ENCODE measurements at regions not wholly inside any gene's neighbourhood (a gene's known extent, or its start where the extent isn't known, plus 50 kb on each side); places are given as distances from the start of the nearest gene placed in this dataset.
"Not testable (repeated sequence)": the region's sequence is repeated elsewhere in the genome, so short reads cannot be mapped to it uniquely, and the experiment has no call there.

DNA sequence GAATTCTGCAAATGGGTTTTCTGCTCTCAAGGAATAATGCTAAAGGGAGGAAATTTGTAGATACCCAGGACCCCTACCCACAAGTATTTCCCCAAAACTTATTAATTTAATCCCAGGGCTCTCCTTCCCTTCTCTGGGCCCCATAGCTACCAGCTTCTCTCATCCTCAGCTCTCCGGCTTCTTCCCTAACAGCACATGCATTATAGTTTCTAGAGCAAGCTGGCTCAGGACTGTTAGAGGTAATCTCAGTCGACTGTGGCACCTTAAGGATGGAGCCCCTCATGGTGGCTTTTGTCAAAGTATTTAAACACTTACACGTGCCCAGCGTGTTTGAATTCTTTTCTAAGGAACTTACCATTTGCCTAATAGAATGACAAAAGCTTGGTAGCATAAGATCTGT lies 252.5 kb upstream of the GAS1 start:
- no peak for DNase-seq (ENCODE audit: low spot score)

DNA sequence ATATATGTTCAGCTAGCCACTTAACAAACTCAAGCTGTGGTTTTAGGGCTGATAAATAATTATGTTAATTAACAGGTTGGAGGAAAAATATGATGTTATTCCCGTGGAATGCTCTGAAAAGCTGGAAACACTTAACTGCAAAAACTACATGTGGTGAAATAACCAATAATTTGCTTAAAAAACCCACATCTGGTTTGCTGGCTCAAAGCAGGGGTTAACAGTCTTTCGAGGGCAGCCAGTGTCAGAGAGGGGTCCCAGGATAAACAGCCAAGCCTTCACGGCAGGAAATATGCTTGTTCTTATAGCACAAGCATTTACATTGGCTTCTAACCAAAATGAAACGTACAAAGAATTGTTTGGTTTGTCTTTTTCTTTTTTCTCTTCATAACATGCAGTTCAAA lies 254.0 kb upstream of the GAS1 start:
- DNase-seq (ENCODE audit: low spot score): no peak

DNA sequence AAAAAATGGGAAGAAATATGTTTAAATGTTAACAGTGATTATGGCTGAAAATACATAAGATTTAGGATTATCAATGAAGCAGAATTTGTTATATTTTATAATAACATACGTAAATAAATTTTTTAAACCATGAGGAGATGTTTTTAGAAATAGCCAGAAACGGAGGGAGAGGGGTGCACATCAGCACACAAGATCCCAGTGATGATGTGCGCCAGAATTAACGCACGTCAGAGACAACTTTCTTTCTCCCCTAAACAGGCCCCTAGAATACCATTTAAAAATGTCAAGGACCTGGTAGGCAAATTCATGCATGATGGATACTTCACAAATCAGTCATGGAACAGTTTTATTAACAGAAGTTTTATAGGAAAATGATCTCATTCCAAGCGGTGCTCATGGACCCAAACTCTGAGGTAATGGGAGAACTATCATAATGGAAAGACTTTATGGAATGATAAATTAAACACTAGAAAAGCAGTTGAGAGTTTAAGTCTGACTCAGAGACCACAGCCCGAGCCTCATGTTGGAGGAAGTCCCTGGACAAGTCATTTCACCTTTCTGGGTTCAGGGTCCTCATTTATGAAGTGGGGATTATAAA lies 258.9 kb upstream of the GAS1 start:
- no peak for DNase-seq (ENCODE audit: low spot score)

DNA sequence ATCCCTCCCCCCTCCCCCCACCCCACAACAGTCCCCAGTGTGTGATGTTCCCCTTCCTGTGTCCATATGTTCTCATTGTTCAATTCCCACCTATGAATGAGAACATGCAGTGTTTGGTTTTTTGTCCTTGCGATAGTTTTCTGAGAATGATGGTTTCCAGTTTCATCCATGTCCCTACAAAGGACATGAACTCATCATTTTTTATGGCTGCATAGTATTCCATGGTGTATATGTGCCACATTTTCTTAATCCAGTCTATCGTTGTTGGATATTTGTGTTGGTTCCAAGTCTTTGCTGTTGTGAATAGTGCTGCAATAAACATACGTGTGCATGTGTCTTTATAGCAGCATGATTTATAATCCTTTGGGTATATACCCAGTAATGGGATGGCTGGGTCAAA lies 263.4 kb upstream of the GAS1 start:
- DNase-seq (ENCODE audit: low spot score): not testable (repeated sequence)

DNA sequence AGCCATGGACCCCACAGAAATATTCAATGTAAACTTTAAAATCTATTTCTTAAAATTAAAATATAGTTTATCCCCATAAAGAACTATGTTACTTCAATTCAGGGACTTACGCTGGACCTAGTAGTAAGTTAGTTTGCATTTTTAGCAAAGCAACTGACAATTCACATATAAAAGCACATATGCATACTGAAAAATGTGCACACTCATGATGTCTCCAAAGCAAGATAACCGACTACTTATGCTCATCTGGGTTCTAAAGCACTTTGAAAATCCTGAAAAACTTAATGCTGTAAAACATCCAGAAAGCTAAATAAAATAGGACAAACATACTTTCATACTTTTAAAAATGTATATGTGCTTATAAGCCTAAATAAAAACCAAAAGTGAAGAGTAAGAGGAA lies 264.4 kb upstream of the GAS1 start:
- no peak for DNase-seq (ENCODE audit: low spot score)

DNA sequence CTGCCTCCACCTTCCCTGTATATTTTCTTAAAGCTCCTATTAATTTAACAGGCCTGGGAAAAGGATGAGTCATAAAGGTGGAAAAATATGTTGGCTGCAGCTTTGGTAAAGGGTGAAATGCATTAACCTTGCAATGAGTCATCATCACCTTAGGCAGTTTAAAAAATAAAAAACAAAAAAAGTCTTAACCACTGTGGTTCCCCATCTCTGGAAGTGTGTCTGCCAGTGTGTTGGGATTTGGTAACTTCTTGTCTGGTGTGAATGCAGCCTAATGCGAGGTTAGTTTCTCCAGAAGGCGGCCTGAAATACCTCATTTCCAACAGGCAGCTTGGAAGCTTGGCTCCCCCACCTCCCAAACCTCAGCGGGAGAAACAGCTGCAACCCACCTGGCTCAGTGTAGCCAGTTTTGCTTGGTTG lies 265.3 kb upstream of the GAS1 start:
- DNase-seq (ENCODE audit: low spot score): no peak

DNA sequence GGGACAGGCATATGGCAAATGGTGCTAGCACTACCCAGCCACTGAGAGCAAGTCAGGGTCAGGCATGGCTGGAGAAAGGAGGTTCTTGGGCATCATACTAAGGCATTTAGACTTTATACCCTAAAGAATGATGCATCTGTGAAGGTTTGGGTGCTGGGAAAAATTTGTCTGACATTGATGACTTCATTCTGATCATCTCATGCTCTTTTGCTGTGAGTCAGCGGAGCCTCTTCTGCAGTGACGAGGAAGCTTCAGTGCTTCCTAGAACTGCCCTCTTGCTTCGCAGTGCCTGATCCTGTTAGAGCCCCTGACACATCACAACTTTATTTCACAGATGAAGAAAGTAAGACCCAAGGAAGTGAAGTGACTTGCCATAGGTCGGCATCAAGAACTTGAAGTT lies 266.6 kb upstream of the GAS1 start:
- no peak for DNase-seq (ENCODE audit: low spot score)

DNA sequence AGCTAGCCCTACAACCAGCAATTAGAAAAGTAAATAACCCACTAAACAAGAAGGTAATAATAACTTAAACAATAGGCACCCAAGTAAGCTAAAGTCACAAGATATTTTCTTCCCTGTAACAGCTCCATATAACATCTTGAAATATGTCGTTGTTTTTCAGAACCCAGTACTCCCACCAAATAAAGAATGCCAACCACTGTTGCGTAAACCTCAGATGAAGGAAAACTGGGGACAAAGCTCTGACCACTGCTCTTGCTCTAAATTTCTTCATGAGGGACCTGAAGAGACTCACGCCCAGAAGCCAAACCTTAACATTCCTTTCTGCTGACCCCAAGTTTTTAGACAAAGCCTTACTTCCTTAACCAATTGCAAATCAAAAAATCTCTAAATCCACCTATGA lies 267.7 kb upstream of the GAS1 start:
- DNase-seq (ENCODE audit: low spot score): no peak

DNA sequence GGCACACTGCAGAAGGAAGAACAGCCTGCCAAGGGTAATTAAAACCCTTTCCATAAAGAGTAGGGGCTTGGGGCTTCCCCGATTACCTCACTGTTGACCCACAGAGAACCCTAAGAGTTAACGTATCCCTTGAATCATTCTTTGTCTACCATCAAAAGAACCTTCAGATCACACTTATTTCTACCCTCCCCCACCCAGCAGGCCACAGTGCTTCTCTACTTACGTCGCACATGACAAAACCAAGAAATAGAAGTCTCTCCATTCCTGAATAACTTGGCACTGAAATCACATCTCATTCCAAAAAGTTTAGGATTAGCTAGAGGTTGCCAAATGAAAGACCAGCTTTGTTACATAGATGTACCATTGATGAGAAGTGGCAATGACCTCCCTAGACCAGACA lies 268.7 kb upstream of the GAS1 start:
- DNase-seq (ENCODE audit: low spot score): no peak

DNA sequence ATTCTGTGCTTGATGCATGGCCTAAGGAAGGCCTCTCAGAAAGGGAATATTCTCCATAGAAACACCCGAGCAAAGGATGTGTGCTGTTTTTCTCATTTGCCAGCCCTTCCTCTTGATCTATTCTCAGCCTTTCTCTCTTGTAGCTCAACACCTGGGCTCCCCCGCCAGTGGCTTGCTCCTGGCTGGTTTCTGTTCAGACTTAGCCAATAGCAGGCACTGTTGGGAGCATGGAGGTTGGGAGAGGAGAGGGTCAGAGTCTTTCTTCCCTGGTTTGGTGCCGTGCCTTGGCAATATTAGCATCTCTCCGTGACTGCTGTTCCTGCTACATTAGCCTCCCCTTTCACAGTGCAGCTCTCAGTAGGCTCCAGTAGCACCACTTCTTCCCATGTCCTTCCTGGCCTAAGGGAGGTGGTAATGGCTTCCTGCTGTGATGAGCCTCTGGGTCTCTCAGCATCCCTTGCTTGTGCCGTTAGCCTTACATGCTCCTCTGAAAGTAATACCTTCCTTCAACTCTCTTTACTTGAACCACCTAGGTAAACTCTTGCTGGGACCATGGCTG lies 269.7 kb upstream of the GAS1 start:
- DNase-seq (ENCODE audit: low spot score): no peak

DNA sequence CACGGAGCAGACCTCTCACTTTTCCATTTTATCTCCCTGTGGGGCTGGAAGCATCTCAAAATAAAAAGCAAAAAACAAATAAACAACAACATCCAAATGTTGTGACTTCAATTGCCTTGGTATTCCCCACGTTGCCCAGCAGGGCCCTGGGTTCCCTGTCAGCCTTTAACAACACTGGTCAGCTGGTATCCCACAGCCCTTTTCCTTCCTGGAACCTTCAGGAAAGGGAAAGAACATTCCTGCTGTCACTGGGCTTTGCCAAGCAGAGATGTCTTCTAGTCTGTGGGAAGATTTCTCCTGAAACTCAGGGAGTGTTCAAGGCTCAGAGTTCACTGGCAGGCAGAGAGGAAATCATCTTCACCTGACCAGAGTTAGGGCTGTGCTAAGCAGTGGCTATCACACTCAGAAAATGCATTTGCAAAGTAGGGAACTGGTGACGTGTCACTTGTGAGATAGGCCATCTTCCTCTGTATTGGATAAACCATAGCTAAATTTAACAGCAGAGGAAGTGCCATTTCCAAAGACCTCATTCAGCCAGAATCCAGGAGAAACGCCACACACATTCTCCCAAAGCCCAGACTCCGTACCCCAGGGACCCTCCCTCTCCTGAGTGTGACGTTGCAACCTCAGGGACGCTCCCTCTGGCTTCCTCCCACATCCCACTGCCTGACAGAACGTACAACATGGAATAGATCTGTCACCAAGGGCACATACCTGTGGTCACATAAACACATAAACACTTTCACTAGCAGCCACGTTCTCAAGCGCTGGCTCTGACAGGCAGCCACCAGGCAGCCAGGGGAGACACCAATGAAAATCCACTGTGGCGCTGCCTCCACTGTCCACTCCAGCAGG lies 274.0 kb upstream of the DAPK1 start:
- DNase-seq (ENCODE audit: low spot score): no peak

DNA sequence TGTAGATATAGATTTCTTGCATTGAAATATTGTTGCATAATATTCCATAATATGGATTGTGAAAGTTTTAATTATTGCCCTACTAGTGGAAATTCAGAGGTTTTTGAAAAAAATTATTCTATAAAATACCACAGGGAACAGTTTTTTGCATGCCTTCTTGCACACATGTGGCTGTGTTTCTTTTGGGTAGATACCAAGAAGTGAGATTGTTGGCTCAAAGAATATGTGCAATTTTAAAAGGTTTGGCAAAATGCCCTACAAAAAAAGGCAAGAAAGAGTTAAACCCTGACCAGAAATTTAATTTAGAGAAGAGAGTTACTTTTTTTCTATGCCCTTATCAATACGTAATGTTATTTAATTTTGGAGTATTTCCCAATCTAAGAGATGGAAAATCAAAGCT lies 270.8 kb upstream of the DAPK1 start:
- DNase-seq (ENCODE audit: low spot score): no peak

DNA sequence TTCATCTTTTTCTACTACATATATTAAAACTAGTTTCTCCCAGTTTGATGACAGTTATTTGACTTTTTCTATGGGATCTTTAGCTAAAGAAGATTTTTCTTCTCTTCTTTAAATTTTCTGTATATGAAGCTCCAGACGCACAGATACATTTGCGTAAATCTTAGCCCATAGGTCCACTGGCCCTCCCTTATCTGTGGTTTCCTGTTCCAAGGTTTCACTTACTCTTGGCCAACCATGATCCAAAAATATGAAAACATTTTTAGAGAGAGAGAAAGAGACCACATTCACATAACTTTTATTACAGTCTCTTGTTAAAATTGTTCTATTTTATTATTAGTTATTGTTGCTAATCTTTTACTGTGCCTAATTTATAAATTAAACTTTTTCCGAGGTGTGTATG lies 270.2 kb upstream of the DAPK1 start:
- DNase-seq (ENCODE audit: low spot score): no peak

DNA sequence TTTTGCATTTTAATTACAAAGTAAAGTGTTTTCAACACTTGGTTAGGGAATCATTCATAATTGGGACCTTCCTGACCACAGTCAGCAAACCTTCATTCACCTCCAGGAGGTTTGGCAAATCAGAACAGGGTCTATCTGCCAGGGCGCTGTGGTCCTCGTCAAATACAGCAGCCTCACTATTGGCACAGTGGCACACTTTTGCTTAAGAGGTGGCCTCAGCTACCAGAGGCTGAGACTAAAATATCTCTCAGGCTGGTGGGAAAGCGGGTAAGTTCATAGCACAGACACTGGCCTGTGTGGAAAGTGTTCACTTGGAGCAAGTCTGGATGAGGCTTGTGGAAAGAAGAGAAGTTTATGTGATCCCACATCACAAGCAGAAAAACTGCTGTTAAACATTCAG lies 268.6 kb upstream of the DAPK1 start:
- no peak for DNase-seq (ENCODE audit: low spot score)

DNA sequence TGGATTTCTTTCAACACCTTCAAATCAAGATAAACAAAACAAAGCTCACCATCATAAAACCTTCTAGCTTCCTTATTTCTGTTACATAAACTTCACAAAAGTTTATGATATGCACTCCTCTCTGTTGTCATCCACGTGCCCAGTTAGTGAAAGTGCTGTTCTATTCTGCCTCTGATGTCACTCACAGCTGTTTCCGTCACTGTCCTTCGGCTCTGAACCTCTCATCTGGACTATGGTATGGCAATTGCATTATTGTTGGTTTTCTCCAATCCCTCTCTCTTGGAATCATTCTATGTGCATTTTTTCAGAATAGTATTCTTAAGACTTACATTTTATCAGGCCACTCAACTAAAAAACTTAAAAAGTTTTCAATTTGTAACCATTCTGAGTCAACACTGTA lies 264.2 kb upstream of the DAPK1 start:
- DNase-seq (ENCODE audit: low spot score): no peak

DNA sequence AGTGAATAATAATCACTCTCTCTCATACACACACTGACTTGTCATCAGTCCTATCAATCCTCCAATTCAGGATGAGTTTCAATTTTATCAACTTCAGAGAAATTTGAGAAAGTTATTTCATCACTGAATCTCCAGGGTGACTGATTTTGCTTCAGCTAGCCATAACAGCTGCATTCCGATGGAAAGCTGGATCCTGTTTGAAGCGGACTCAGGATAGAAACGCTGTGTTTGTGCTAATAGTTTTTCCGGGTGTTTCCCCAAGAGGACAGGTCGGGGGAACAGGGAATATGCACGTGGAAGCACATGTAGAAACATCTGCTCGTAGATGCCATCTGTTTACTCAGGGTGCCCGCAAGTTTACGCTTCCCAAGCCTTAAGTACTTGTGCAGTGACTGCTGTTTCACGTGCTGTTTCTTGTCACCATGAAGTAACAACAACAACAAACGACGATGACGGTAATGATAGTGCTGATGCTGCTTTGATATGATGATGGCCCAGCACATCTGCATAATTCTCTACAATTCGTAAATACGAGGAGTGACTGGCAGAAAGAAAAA lies 263.7 kb upstream of the DAPK1 start:
- no peak for DNase-seq (ENCODE audit: low spot score)

DNA sequence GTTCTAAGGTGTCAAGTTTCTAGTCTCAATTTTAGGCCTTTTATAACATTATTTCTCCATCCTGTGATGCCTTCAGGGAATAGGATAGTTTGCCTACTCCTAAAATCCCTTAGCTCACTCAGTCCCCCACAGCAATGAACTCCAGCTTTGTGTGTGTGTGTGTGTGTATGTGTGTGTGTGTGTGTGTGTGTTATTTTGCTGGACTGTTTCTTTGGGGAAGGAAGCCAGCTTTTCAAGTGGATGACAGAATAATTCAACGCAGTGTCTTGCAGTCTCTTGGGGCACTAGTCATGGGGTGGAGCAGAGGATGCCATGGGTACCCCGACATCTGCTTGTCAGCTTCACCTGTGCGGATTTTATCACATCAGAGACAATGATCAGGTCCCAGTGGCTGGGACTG lies 262.8 kb upstream of the DAPK1 start:
- no peak for DNase-seq (ENCODE audit: low spot score)

DNA sequence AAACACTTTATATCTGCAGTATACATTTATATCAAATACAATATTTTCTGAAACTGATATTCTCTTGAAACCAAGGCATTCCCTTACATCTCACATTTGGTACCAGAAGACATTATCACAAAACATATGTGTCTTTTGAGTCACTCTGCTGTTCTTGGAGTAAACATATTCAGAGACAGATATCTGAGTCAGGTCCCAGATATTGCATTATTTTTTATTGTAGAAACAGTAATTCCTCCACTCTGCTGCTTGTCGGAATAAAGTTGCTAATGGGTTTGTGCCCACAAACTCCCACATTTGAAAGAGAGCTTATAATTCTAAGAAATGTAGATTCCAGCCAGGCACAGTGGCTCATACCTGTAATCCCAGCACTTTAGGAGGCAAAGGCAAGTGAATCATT lies 261.1 kb upstream of the DAPK1 start:
- no peak for DNase-seq (ENCODE audit: low spot score)

DNA sequence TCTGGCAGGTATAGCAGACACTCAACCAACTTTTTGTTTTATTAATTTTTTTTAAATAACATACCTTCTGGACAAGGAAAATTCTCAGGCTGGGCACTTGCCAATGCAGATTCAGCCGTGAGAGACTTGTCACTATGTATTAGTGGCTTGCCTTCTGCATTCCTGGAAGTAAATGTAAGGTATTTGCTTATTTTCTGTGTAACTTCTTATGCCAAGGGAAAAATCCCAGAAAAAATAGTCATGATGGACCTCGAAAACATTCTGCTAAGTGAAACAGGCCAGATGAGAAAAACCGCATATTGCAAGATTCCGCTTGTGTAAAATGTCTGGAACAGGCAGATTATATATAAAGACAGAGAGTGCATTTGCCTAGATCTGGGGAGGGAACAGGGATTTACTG lies 260.3 kb upstream of the DAPK1 start:
- DNase-seq (ENCODE audit: low spot score): no peak

DNA sequence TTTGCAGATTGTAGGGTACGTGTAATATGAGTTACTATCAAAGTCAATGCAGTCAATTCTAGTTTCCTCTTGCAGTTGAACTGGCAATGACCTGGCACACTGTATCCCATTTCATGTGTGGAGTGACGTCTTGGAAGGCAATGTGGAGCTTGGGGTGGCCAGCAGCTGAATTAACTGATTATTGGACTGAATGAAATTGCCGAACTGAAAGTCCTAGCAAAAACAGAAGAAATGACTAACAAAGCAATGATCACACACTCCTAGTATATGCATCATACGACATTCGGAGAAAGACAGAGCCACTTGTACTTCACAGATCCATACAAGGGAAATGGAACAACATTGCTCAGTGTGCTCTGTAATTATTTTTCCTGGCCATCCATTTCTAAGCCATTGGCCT lies 259.1 kb upstream of the DAPK1 start:
- DNase-seq (ENCODE audit: low spot score): no peak

DNA sequence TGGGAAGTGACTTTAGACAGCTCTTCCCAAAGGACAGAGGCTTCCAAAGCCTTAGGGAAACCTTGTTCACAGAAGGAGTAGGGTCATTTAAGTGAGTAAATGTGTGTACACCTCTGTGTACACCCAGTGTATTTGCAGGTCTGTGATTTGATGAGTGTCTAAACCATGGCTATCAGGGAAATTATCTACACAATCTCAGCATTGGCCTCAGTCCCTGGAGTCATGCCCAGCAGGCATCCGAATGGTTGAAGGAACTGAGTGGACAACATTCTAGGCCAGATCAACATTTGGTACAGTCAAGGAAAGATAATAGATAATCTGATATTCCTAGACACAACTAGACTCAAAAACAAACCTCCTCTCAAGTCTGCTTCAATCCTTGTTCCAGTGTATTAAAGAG lies 258.4 kb upstream of the DAPK1 start:
- DNase-seq (ENCODE audit: low spot score): no peak

DNA sequence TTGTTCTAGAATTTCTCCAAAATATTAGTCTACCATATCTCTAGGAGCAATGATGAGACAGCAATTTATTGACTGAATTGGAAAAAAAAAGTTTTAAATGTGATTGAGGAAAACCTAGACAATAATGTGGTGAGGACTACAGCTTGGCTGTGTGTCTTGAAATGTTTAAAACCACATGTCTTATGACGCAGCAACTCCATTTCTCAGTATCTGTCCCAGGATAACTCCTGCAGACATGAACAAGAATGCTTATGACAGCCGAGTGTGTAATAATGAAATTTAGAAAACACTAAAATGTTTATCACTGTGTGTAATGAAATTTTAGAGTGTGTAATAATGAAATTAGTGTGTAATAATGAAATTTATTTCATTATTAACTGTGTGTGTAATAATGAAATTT lies 254.1 kb upstream of the DAPK1 start:
- DNase-seq (ENCODE audit: low spot score): no peak

DNA sequence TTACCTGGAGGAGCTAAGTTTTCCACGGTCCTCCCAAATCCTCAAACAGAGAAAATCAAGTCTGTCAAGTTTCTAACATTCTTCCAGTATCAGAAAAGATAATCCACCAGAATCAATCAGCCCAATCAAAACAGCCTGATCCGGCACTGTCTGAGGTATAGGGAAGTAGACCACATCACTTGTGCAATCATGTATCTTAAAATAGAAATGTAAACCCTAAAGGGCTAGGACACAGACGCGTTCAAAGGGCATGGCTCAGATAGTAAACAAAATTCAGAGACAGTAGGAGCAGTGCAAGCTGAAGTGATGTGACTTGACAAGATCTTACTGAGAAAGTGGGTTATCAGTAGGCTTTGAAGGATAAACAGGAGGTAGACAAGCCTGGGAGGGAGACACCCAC lies 252.4 kb upstream of the DAPK1 start:
- no peak for DNase-seq (ENCODE audit: low spot score)
